Raji (cell line): ENCODE measurements at regions not wholly inside any gene's neighbourhood (a gene's known extent, or its start where the extent isn't known, plus 50 kb on each side); places are given as distances from the start of the nearest gene placed in this dataset.

Source experiments
- POLR2A ChIP-seq: IDR thresholded peaks from 2 replicates; pipeline ENCODE4 v1.6.1; 2011; ENCODE audit warnings: low read depth, low read length, control low read depth; ENCODE audit not compliant: insufficient read depth

DNA sequence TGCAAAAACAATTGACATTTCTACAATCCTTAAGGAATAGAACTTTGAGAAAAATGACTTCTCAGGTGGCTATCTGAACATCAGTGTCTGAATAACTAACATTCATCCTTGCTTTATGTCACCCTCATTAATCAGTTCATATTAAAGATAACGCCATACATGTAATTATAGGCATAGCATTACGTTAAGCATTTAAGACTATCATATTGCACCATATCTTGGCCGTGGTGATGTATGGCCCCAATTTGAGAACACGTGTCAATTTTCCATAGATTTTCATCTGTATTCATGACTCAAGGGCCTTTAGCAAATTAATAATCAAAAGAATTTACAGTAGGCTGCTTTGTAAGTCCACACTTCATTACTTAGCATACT, 81.6 kb downstream of the SPTSSA start:
- TF ChIP-seq POLR2A, result no peak

DNA sequence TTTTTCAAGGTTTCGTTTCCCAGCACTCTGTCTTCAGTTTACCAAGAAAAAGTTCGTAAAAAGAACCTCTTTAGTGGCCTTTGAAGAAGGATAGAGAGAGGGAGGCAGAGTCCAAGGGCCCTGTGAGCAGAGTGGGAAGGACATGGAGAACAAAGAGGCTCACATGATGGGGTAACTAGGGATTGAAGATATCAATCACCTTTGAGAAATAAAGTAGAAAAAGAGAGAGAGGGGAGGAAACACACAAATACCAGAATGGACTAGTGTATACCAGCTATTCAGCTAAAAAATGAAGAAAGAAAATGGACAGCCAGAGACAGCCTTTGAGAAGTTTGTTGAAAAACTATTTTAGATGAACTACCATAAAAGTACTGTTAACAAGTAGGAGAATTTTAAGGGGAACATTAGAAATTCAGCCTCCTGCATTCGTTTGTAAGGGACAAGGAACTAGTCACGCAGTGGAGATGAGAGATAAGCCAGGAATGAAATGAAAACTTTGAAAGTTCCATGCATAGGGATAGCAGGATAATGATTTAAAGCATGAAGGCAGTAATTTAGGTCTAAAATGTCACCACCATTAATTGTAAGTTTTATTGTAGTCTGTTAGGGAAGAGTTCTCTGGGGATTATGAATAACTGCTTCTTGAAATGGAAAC, 82.1 kb downstream of the SPTSSA start:
- no peak for TF ChIP-seq POLR2A

DNA sequence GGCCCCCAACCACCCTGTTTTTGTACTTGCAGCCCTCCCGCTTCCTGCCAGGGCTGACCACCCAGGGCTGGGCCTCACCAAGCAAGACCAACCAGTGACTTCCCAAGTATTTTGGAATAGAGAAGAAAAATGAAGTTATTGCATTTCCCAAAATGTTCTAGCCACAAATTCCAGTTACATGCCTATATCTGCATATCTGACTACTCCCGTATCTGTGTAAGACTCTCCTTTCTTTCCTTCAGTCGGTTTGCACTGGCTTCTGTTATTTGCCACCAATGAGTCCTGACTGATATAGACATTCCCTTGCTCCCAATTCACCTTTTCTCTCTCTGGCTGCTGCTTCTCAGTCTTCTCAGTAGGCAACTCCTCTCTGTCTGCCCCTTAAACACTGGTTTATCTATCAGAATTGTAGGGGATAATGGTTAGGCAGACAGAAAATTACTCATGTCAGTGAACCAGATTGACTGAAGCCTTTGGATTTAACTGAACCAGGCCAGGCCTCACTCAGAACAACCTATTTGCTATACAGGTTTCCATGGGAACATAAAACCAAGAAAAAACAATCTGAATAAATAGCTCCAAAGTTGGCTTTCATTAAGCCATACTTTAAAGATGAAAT, 85.3 kb downstream of the SPTSSA start:
- no peak for TF ChIP-seq POLR2A

DNA sequence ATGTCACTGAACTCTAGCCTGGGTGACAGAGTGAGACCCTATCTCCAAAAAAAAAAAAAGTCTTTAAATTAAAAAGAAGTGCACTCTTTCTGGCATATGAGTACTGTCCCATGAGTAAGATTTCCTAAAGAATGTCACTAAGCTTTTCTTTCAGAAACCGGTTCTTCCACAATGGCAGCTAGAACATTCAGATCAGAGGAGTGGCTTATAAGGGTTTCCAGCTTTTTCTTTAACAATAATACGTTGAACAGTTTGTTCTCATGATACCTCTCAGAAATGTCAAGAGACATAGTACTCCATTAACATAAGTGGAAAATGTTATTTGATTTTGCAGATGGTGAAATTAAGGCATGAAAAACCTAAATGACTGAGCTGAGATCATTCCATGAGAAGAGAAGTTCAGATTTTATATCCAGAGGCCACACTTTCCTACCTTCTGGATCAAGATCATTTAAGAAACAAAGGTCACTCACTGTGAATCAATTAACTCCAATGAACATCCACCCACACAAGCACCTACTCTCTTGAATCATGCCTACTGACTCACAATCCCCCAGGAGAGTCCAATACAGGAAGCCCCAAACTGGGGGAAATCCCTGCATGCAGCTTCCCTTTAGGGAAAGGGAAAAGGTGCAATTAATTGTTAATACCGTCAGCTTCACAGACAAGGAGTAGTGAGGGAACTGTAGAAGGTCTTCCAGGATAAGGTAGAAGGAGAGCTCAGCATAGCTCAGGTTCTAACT, 86.9 kb downstream of the SPTSSA start:
- no peak for TF ChIP-seq POLR2A

DNA sequence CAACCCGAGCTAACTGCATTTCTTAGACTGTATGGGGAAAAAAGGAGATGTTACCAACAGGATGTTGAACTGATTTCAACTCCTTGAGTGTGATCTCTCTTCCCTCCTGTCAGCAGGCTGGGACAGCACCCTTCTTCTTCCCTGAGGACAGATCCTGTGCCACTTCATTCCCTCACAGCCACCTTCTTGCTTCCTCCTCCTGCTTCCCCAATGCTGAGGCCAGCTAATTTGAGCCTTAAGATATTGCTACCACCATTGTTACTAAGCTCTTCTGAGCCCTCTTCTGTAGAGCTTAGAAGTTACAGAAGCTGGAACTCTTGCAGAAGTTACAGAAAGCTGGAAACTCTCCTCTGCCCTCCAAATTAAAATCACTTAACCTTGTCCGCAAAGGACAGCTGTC, 88.8 kb downstream of the SPTSSA start:
- no peak for TF ChIP-seq POLR2A

DNA sequence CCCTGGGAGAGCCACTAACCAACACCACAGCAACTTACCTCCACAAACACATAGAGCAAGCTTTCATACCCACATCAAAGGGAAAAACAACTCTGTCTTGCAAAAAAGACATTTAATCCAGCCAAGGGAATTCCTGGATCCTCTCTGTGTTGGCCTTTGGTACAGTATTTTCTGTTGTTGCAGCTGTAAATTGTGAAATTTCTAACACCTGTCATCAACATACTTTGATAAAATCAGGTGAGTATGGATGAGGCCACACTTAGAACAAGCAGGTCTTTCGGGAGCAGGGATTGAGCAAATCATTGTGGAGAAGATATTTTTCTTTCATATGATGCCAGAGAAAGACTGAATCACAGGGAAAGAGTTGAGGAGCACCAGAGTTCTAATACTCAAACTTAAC, 89.3 kb downstream of the SPTSSA start:
- no peak for TF ChIP-seq POLR2A

DNA sequence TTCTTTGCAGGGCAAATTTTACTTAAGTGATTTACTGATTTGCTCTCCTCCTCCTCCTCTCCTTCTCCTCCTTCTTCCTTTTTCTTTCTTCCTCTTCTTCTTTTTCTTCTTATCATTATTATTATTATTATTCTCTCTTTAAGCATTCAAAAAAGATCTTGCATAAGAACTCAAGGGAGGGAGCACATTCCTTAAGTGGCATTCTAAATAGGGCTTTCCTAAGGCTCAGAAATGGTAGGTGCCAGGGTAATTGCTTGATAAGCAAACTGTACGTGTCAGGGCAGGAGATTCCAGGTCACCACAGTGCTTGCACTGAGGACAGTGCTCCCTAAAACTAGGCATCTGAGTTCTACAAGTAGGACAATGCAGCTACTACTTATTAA, 92.4 kb downstream of the SPTSSA start:
- TF ChIP-seq POLR2A, result no peak

DNA sequence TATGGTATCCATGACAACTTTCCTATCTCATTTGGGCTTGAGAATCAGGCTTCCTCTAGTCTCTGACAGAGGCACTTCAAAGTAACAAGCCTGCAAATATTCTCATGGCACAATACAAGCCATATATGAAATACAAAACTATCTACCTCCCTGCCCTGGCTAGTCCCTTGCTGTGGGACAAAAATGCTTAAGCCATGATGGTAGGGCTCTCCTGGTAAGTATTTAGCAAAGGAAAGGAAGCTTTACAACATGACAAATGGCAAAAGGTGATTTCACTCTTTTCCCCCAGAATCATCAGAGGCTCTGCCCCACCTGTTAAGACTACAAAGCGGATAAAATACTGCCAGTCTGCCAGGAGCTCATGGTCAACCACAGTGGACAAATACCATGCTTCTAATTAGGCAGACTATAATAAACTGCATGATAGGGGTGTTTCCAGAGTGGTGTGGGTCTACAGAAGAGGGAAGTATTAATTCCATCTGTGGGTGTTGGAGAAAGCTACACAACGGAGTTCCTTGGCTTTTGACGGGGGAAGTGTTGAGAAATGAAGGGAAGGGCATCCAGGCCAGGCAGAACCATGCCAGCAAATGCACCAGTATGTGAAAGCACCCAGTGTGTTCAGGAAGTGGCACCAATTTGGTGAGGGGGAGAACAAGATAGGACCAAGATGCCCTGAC, 92.9 kb downstream of the SPTSSA start:
- TF ChIP-seq POLR2A, result no peak

DNA sequence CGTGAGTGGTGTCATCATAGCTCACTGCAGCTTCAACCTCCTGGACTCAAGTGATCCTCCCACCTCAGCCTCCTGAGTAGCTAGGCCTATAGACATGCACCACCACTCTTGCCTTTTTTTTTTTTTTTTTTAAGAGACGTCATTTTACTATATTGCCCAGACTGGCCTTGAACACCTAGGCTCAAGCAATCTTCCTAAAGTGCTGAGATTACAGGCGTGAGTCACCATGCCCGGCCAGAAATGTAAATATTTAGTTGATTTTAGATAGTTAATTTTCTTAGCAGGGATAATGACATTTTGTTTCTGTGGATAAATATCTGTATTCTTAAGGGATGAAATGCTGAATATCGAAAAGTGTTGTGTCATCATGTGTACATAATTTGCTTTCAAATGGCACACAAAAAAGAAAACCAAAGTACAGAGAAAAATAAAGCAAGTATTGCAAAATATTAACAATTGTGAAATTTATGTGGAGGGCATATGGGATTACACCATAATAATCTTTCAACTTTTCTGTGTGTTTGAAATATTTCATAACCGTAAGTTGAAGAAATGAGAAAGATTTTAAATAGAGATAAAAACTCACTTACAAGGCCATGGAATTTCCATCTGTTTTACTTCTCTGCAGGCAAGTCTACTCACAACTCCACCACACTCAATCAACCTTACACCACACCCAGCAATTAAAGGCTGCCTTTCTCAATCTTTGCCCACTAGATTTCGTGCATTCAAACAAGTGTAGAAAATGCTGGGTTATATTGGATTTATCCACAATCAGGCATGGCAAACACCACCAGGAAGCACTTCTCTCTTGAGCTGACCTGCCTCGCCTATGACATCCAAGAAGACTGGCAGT, 93.7 kb downstream of the SPTSSA start:
- no peak for TF ChIP-seq POLR2A

DNA sequence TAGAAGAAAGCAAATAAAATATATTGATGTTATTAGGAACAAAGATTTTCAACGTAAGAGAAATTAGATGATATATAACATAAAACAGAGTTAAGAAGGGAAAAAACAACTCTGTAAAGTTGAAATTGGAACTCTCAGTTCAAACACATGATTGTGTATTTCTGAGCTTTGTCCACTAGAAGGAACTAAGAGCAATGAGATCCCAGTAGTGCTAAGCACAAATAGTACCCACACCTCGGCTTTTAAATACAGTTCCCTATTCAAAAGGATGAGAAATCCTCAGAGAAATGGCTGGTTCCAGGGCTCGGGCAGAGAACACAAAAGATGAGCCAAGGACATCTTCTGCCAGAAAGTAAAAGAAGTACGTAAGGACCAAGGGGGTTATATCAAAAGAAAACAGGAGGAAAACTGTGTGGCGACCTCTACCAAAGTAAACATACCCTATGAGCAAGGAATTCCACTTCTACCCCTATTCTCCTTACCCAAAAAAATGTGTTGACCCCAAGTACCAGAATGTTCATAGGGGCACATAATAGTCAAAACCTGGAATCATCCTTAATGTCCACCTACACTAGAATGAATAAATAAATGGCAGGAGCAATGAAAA, 96.6 kb downstream of the SPTSSA start:
- no peak for TF ChIP-seq POLR2A

DNA sequence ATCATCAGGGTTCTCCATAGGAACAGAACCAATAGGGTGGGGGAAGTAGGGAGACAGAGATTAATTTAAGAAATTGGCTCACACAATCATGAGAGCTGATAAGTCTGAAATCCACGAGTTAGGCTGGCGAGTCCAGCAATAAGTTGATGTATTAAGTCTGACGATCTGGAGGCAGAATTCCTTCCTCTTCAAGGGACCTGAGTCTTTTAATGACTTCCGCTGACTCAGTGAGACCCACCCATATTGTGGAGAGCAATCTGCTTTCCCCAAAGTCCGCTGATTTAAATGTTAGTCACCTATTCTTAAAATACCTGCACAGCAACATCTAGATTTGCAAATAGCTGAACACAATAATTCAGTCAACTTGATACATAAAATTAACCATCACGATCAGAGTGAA, 97.8 kb downstream of the SPTSSA start:
- TF ChIP-seq POLR2A, result no peak

DNA sequence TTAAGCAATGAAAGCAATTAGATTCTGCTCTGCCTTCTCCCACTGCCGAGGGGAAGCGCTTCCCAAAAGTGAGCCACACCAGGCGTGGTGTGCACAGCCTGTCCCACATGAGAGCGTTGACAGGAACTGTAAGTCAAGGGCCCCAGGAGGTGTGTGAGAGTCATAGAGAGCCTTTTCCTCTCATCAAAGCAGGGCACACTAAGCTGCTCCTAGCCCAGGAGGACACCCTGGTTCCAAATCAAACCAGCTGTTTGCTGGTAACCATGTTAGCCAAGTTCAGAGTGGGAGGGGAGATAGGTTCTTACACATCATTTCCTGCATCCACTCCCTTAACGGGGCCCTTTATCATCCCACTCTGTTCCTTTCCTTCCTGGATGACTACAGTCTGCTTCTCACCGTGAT, 98.3 kb downstream of the SPTSSA start:
- TF ChIP-seq POLR2A, result no peak

DNA sequence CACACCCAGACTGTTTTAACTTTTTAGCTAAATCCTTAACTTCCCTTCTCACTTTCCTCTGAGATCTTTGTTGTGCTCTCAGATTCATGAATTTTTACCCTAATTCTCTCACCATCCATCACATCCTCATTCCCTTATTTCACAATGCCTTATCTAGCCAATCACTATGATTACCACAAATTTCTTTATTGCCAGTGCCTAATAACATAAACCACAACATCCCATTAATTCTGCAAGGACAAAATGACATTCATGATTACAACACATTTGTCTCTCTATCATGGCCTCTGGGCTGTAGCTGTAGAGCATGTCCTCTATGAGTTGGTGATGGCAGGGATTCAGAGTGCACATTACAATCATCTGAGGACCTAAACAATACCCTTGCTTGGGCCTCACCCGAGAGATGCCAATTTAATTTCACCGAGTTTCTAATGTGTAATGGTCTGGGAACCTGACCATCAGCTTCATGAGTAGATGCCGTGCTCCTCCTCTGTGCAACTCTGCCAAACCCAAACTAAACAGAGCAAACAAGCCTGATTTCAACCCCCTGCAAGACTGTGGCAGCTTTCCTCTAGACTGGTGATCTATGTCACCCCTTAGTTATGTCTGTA, 99.3 kb downstream of the SPTSSA start:
- TF ChIP-seq POLR2A, result no peak

DNA sequence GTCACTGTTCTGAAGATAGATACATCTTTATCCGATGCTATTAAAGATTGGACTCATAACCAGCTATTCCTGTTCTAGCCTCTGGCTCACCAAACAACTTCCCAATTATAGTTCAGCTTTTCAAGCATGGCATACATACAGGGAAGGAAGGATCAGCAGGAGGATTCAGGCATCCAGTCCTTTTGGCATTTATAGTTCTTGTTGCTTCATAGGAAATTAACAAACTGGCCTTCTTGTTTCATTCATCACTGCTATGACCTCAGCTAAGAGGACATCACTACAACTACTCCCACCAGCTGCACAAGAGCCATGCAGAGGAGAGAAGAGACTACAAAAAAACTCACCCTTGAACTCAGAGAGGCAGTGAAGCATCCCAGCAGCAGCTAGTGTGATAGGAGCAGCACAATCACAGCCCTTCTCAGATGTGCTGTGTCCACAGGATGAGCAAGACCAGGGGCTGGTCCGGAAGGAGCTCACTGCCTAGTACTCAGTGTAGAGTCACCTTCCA, 100.5 kb downstream of the SPTSSA start:
- no peak for TF ChIP-seq POLR2A
